Ovary (tissue), 3 donors: ENCODE measurements at regions not wholly inside any gene's neighbourhood (a gene's known extent, or its start where the extent isn't known, plus 50 kb on each side); places are given as distances from the start of the nearest gene placed in this dataset.

Experiments used
- CTCF ChIP-seq, 3 donors: fragments of 450-650 bp in 2 of 3; fragments of 200-600 bp in 1 of 3; IDR thresholded peaks; one replicate each; pipeline versions ENCODE4 v1.5.1 to v1.8.0; 2016 to 2022; ENCODE audit warnings: antibody characterized with exemption in 3 of 3, mild to moderate bottlenecking in 1 of 3
- POLR2A ChIP-seq: fragments of 450-650 bp; IDR thresholded peaks from one replicate; pipeline ENCODE4 v1.6.1; 2017; ENCODE audit warnings: antibody characterized with exemption, mild to moderate bottlenecking, moderate library complexity
- donor health status: DM: no; HTN: no; CAD: no.

GRCh38 chr6:168989421-168989820 is 264.2 kb downstream of the THBS2 start:
- TF ChIP-seq POLR2A: no peak
- no peak for TF ChIP-seq CTCF (IDR thresholded peaks at IDR 0.05)
